HG03060 (cell line): ENCODE measurements at regions not wholly inside any gene's neighbourhood (a gene's known extent, or its start where the extent isn't known, plus 50 kb on each side); places are given as distances from the start of the nearest gene placed in this dataset.
"Not testable (repeated sequence)": the region's sequence is repeated elsewhere in the genome, so short reads cannot be mapped to it uniquely, and the experiment has no call there.

Source experiments
- ATAC-seq: cut with Tn5 transposase; IDR thresholded peaks from one replicate; pipeline ENCODE4 v1.9.1; 2021; ENCODE audit warnings: low read depth, moderate number of reproducible peaks; ENCODE audit not compliant: unreplicated experiment

- no peak for ATAC-seq
Observed at GRCh38 chr12:94817695-94818075, 167.3 kb upstream of the TMCC3 start.

GRCh38 chr12:94817201-94817600, 166.8 kb upstream of the TMCC3 start:
- not testable (repeated sequence) for ATAC-seq

DNA sequence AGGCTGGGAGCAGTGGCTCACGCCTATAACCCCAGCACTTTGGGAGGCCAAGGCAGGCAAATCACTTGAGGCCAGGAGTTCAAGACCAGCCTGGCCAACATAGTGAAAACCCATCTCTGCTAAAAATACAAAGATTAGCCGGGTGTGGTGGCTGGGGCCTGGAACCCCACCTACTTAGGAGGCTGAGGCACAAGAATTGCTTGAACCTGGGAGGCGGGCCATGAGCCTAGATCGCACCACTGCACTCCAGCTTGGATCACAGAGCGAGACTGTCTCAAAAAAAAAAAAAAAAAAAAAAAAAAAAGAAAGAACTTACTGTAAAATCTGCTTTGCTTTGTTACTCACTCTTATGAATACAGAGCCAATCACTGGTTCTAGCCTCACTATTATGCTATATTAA, 166.4 kb upstream of the TMCC3 start:
- not testable (repeated sequence) for ATAC-seq

GRCh38 chr12:94815958-94816357, 165.6 kb upstream of the TMCC3 start:
- ATAC-seq: no peak

- no peak for ATAC-seq
Observed at GRCh38 chr12:94815450-94815849, 165.1 kb upstream of the TMCC3 start.

- ATAC-seq: no peak
Observed at GRCh38 chr12:94813314-94813713, 163.0 kb upstream of the TMCC3 start.

- ATAC-seq: no peak
Observed at GRCh38 chr12:94812345-94812744, 162.0 kb upstream of the TMCC3 start.

GRCh38 chr12:94811611-94812010, 161.3 kb upstream of the TMCC3 start:
- no peak for ATAC-seq

DNA sequence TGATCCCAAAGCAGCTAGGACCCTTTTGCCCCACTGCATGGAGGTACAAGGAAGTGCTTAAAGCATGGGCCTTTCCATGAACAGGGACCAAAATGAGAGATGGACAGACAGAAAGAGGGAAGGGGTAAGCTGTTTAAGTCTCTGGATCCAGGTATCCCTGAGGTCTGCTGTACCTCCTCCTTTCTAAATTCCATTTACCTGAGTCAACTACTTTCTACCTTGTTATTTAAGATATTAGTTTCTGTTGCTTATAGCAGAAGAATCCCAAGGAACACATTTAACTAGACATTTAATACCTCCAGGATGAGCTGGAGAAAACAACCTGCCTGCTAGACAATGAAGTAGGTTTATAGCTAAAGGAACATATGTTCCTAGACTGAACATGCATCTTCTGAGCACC, 157.6 kb upstream of the TMCC3 start:
- ATAC-seq: no peak

- no peak for ATAC-seq
Observed at GRCh38 chr12:94806617-94807016, 156.3 kb upstream of the TMCC3 start.

- ATAC-seq: no peak
Observed at GRCh38 chr12:94805749-94806529, 155.6 kb upstream of the TMCC3 start.

DNA sequence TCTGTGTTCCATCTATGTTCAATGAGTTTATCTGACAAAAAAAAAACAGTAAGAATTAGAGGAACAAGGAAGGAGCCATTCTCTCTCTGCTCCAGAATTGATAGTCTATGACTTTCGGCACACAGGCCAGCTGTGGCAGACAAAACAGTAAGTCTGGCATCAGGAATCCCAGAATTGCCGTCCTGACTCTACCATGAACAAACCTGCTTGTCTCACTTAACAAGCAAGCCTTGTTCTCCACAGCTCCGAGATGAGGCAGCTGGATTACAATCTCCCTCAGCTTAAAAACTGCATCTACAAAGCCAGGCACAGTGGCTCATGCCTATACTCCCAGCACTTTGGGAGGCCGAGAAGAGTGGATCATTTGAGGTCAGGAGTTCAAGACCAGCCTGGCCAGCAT, 153.6 kb upstream of the TMCC3 start:
- no peak for ATAC-seq

DNA sequence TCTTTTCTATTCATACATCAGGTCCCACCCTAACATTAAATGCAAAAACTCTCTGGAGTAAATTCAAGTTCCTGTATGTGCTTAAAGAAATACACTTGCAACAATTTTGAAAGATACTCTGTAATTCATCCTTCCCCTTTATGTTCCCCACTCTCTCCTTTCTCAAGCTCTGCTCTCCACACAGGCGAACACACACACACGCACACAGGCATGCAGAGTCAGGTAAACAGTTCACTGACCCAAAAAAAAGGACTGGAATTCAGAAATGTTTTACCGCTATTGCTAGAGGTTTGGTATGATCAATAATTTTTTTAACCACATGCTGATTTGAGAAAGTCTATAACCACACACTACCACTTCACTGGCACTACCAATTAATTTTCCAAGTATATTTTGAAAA, 152.4 kb upstream of the TMCC3 start:
- no peak for ATAC-seq

DNA sequence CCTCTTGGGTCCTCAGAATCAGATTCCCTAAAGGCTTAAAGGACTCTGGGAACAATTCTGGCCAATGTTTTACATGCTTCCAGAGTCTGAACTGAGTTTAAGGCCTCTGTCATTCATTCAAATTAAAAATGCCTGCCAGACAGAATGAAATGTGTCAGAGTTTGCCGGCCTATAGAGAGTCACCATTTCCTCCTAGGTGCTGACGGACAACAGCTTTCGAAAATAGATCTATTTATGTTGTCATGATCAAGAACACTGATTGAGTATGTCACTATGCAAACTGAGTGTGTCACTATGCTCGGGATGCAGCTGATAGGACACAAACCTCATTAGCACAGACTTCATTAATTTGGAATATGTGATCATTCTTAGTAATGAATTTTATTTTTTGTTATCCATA, 151.4 kb upstream of the TMCC3 start:
- ATAC-seq: no peak

DNA sequence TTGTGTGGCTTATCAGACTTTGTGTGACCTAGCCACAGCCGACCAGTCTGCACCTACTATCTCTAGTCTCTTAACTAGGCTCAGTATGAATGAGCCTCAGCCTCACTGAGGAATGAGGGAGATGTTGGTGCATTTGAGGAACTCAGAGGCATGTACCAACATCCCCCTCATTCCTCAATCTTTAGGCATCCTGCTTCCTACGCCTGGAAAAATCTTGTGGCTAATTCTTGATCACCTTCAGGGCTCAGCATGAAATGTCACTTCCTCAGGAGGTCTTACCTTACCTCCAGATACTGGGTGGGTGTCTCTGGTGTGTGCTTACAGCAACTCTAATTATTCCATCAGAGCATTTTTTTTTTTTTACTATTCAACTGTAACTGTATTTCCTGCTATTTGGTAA, 148.8 kb upstream of the TMCC3 start:
- no peak for ATAC-seq

DNA sequence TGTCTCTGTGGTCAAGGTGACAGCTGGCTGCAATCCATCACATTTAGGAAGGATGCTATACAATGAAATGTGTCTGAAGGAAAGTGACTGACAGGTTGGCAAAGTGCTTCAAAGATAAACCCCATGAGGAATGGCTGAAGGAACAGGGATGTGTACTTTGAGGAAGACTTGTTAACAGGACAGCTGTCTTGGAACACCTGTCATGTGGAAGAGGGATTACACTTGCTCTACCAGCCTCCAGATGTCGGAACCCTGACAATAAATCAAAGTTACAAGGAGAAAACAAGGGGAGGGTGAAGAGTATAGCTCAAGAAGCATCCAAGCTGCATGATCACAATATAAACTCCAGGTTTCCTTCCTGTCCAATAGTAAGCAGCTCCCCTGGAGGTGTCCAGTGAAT, 147.8 kb upstream of the TMCC3 start:
- no peak for ATAC-seq

GRCh38 chr12:94795520-94795919, 145.2 kb upstream of the TMCC3 start:
- no peak for ATAC-seq

- no peak for ATAC-seq
Observed at GRCh38 chr12:94795044-94795443, 144.7 kb upstream of the TMCC3 start.

- no peak for ATAC-seq
Observed at GRCh38 chr12:94793191-94793595, 142.8 kb upstream of the TMCC3 start.

DNA sequence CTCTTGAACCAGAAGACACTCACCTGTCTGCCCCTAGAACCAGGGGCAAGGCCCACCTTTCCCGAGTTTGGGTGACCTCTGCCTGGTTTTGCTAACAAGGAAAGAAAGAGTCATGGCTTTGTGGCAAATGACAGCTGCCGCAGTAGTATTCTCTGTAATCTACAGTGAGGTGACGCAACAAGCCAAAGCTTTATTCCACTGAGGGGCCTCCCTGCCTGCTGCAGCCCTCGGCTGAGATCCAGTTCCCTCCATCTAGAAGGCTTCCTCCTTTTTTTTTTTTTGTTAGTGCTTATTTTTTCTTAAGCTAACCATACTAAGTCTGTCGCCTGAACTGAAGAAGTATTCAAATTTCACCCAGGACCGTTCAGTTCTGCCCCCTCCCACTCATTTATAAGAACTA, 142.3 kb upstream of the TMCC3 start:
- ATAC-seq: no peak

- ATAC-seq: no peak
Observed at GRCh38 chr12:94791933-94792332, 141.6 kb upstream of the TMCC3 start.

DNA sequence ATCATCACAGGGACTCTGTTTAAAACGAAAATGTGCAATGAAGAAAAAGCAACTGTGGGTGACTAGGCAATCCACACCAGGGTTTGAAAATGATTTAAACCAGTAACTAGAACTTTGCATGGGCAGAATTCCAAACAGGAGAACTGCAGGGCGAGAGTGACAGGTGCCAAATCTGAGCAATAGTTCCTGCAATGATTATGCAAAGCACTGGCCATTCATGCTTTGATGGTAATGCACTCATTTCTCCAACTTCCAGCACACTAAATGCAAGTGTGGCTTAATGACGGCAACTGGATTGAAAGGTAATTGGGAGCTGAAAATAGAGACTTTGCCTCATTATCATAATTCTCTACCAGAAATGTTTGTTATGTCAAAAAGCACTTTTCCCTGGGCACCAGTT, 140.5 kb upstream of the TMCC3 start:
- ATAC-seq: no peak

GRCh38 chr12:94790370-94790769, 140.0 kb upstream of the TMCC3 start:
- no peak for ATAC-seq
